ENCODE measurements at regions not wholly inside any gene's neighbourhood (a gene's known extent, or its start where the extent isn't known, plus 50 kb on each side); places are given as distances from the start of the nearest gene placed in this dataset.
A peak's percentile ranks its signal among the peaks of the same experiment; 100 is the strongest.
"Not testable (repeated sequence)": the region's sequence is repeated elsewhere in the genome, so short reads cannot be mapped to it uniquely, and the experiment has no call there.

GRCh38 chr4:122973465-122973864 lies 51.1 kb upstream of the NUDT6 start:
- Histone ChIP-seq H3K36me3 (replicated peaks) (peaks cover 5% of the 10 kb centered on the region; the same call in 1 of the 2 replicates), H3K4me3 (no peak overlapping the region), H3K27me3 (ENCODE audit: low read depth) (no peaks in the 10 kb centered on the region), H3K9me3 (peaks cover 5% of the 10 kb centered on the region; the same call in 1 of the 2 replicates), H3K4me1 (peaks cover 2% of the 10 kb centered on the region; the same call in 1 of the 2 replicates)
- DNase-seq (ENCODE audit: low spot score in 2 of 2): no peak
- in situ Hi-C loops (cut with MboI; ENCODE audit: low sequenced_read_pairs): no loop called here

DNA sequence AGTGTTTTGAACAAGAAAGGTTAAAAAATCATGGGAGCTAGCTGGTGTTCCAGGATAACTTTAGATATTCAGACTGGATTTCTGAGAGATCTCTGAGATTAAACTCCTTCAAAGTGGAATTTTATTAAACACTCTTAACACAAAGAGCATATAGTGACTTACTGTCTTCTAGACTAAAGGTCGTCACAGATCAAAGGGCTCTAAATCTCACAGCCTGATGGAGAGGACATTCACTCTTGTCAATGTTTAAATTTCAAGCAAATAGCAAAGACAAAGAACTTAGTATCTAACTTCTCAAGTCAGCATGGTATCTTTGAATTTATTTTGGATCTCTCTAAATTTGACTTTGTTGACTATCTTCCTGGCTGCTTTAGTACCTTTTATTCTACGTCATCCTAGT lies 53.7 kb upstream of the NUDT6 start:
- Histone ChIP-seq H3K4me3 (no peak overlapping the region), H3K36me3 (replicated peaks) (peaks cover 12% of the 10 kb centered on the region; the same call in 1 of the 2 replicates), H3K9me3 (peaks cover 5% of the 10 kb centered on the region; the same call in 1 of the 2 replicates), H3K27me3 (ENCODE audit: low read depth) (no peaks in the 10 kb centered on the region), H3K4me1 (no peaks in the 10 kb centered on the region)
- in situ Hi-C loops (cut with MboI; ENCODE audit: low sequenced_read_pairs): no loop called here
- no peak for DNase-seq (ENCODE audit: low spot score in 2 of 2)

DNA sequence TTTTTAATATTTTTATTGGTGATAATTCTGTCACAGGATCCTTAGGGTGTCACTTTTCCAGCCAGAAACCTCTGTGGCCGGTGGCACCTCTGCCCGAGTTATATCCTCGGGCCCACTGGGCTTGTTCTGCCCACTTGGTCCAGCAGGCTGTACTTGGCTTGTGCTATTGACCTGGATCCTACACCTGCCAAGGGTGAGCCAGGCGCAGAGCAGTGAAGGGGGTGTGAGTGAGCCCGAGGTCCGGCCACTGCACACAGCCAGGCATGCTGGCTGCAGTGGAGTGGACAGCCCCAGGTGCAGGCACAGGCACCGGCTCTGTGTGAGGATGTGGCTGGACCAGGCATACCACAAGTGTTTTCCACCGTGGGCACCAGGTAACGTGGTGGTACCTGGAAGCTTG lies 54.7 kb upstream of the NUDT6 start:
- Histone ChIP-seq H3K9me3 (peaks cover 5% of the 10 kb centered on the region; the same call in 1 of the 2 replicates), H3K27me3 (ENCODE audit: low read depth) (no peaks in the 10 kb centered on the region), H3K4me3 (no peak overlapping the region), H3K4me1 (no peaks in the 10 kb centered on the region), H3K36me3 (replicated peaks) (peaks cover 12% of the 10 kb centered on the region)
- DNase-seq (ENCODE audit: low spot score in 2 of 2): no peak
- in situ Hi-C loops (cut with MboI; ENCODE audit: low sequenced_read_pairs): no loop called here

- in situ Hi-C loops (cut with MboI; ENCODE audit: low sequenced_read_pairs): no loop called here
- DNase-seq (ENCODE audit: low spot score in 2 of 2): no peak
- Histone ChIP-seq H3K4me1 (no peaks in the 10 kb centered on the region), H3K36me3 (replicated peaks) (peaks cover 12% of the 10 kb centered on the region), H3K27me3 (ENCODE audit: low read depth) (no peaks in the 10 kb centered on the region), H3K4me3 (no peak overlapping the region), H3K9me3 (peaks cover 5% of the 10 kb centered on the region; the same call in 1 of the 2 replicates)
Observed at GRCh38 chr4:122978109-122978508, 55.7 kb upstream of the NUDT6 start.

- no peak for DNase-seq (ENCODE audit: low spot score in 2 of 2)
- H3K4me3 ChIP-seq: no peak overlapping the region
- in situ Hi-C loops (cut with MboI; ENCODE audit: low sequenced_read_pairs): no loop called here
- H3K36me3 ChIP-seq (replicated peaks): peaks cover 12% of the 10 kb centered on the region
- H3K9me3 ChIP-seq: peaks cover 5% of the 10 kb centered on the region
- H3K27me3 ChIP-seq (ENCODE audit: low read depth): no peaks in the 10 kb centered on the region
- no peaks in the 10 kb centered on the region for H3K4me1 ChIP-seq
Observed at GRCh38 chr4:122978789-122979188, 56.4 kb upstream of the NUDT6 start.

- in situ Hi-C loops (cut with MboI; ENCODE audit: low sequenced_read_pairs): no loop called here
- Histone ChIP-seq H3K36me3 (replicated peaks) (peaks cover 17% of the 10 kb centered on the region), H3K4me3 (no peak overlapping the region), H3K9me3 (no peaks in the 10 kb centered on the region; the same call in 1 of the 2 replicates), H3K4me1 (no peaks in the 10 kb centered on the region), H3K27me3 (ENCODE audit: low read depth) (no peaks in the 10 kb centered on the region)
- DNase-seq (ENCODE audit: low spot score in 2 of 2): no peak
Observed at GRCh38 chr4:122980860-122981259, 58.5 kb upstream of the NUDT6 start.

GRCh38 chr4:122988696-122989095 lies 66.3 kb upstream of the NUDT6 start:
- H3K27me3 ChIP-seq (ENCODE audit: low read depth): no peaks in the 10 kb centered on the region
- no peaks in the 10 kb centered on the region; the same call in 1 of the 2 replicates for H3K9me3 ChIP-seq
- no peak overlapping the region for H3K4me3 ChIP-seq
- DNase-seq (ENCODE audit: low spot score in 2 of 2): no peak
- peaks cover 4% of the 10 kb centered on the region; the same call in 1 of the 2 replicates for H3K36me3 ChIP-seq (replicated peaks)
- in situ Hi-C loops (cut with MboI; ENCODE audit: low sequenced_read_pairs): no loop called here
- H3K4me1 ChIP-seq: peaks cover 10% of the 10 kb centered on the region

GRCh38 chr4:122990891-122991290 lies 68.5 kb upstream of the NUDT6 start:
- peaks cover 10% of the 10 kb centered on the region for H3K4me1 ChIP-seq
- no peaks in the 10 kb centered on the region; the same call in 1 of the 2 replicates for H3K36me3 ChIP-seq (replicated peaks)
- no peaks in the 10 kb centered on the region for H3K27me3 ChIP-seq (ENCODE audit: low read depth)
- in situ Hi-C loops (cut with MboI; ENCODE audit: low sequenced_read_pairs): no loop called here
- DNase-seq (ENCODE audit: low spot score in 2 of 2): peak; percentile 66 to 95
- no peaks in the 10 kb centered on the region; the same call in 1 of the 2 replicates for H3K9me3 ChIP-seq
- no peak overlapping the region for H3K4me3 ChIP-seq

DNA sequence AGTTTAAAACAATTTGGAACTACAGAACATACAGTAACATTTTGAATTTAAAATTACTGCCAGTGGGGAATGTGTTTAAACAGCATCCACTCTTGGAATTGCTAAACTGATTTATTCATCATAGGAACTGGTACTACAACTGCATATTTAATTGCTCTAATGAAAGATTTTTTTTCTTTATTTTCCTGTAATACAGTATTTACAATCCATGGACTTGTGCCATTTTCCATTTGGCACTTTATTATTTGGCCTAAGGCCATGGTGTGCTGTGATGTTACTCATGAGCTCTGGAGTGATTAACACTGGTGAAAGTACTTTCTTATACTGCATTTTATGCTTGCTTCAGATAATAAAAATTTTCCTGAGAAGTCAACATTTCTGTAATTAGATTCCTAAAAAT lies 69.7 kb upstream of the NUDT6 start:
- no peak overlapping the region for H3K4me3 ChIP-seq

GRCh38 chr4:122992641-122993040 lies 70.2 kb upstream of the NUDT6 start:
- in situ Hi-C loops (cut with MboI; ENCODE audit: low sequenced_read_pairs): no loop called here
- Histone ChIP-seq H3K36me3 (replicated peaks) (no peaks in the 10 kb centered on the region), H3K9me3 (no peaks in the 10 kb centered on the region; the same call in 1 of the 2 replicates), H3K27me3 (ENCODE audit: low read depth) (no peaks in the 10 kb centered on the region), H3K4me1 (peaks cover 10% of the 10 kb centered on the region), H3K4me3 (no peak overlapping the region)
- DNase-seq (ENCODE audit: low spot score in 2 of 2): no peak

More for the DNA sequence above, 69.7 kb upstream of the NUDT6 start:
- H3K9me3 ChIP-seq: no peaks in the 10 kb centered on the region; the same call in 1 of the 2 replicates
- in situ Hi-C loops (cut with MboI; ENCODE audit: low sequenced_read_pairs): no loop called here
- H3K36me3 ChIP-seq (replicated peaks): no peaks in the 10 kb centered on the region
- H3K4me1 ChIP-seq: peaks cover 10% of the 10 kb centered on the region
- DNase-seq (ENCODE audit: low spot score in 2 of 2): no peak
- H3K27me3 ChIP-seq (ENCODE audit: low read depth): no peaks in the 10 kb centered on the region

DNA sequence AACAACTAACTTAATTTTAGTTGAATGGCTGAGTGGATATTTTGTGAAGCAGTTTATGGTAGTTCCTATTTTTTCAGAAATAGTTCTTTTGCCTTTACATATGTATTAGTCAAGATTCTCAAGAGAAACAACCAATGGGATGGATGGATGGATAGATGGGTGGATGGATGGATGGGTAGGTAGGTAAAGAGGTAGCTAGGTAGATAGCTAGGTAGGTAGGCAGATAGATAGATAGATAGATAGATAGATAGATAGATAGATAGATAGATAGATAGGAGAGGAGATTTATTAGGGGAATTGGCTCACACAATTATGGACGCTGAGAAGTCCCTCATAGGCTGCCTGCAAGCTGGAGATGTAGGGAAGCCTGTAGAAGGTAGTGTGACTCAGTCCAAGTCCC lies 74.0 kb upstream of the NUDT6 start:
- Histone ChIP-seq H3K4me1 (peaks cover 7% of the 10 kb centered on the region), H3K36me3 (replicated peaks) (no peaks in the 10 kb centered on the region), H3K4me3 (no peak overlapping the region), H3K27me3 (ENCODE audit: low read depth) (no peaks in the 10 kb centered on the region), H3K9me3 (no peaks in the 10 kb centered on the region)
- DNase-seq (ENCODE audit: low spot score in 2 of 2): no peak
- in situ Hi-C loops (cut with MboI; ENCODE audit: low sequenced_read_pairs): no loop called here

GRCh38 chr4:122997463-122998101 lies 75.2 kb upstream of the NUDT6 start:
- no peaks in the 10 kb centered on the region for H3K27me3 ChIP-seq (ENCODE audit: low read depth)
- no peaks in the 10 kb centered on the region; the same call in 1 of the 2 replicates for H3K4me1 ChIP-seq
- H3K9me3 ChIP-seq: no peaks in the 10 kb centered on the region
- no peak for DNase-seq (ENCODE audit: low spot score in 2 of 2)
- H3K4me3 ChIP-seq: no peak overlapping the region
- H3K36me3 ChIP-seq (replicated peaks): no peaks in the 10 kb centered on the region
- in situ Hi-C loops (cut with MboI; ENCODE audit: low sequenced_read_pairs): no loop called here

DNA sequence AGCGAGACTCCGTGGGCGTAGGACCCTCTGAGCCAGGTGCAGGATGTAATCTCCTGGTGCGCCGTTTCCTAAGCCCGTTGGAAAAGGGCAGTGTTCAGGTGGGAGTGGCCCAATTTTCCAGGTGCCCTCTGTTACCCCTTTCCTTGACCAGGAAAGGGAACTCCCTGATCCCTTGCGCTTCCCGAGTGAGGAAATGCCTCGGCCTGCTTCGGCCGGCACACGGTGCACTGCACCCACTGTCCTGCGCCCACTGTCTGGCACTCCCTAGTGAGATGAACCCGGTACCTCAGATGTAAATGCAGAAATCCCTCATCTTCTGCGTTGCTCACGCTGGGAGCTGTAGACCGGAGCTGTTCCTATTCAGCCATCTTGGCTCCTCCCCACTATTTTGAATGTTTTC lies 81.7 kb upstream of the NUDT6 start:
- H3K4me1 ChIP-seq; H3K4me3 ChIP-seq; in situ Hi-C loops (cut with MboI; ENCODE audit: low sequenced_read_pairs); DNase-seq (ENCODE audit: low spot score in 2 of 2); H3K36me3 ChIP-seq (replicated peaks); H3K9me3 ChIP-seq; H3K27me3 ChIP-seq (ENCODE audit: low read depth): not testable (repeated sequence)

GRCh38 chr4:123005126-123005525 lies 82.7 kb upstream of the NUDT6 start:
- H3K4me3 ChIP-seq; H3K9me3 ChIP-seq; in situ Hi-C loops (cut with MboI; ENCODE audit: low sequenced_read_pairs); H3K4me1 ChIP-seq; DNase-seq (ENCODE audit: low spot score in 2 of 2); H3K27me3 ChIP-seq (ENCODE audit: low read depth): not testable (repeated sequence)
- H3K36me3 ChIP-seq (replicated peaks): peaks cover 13% of the 10 kb centered on the region

Data from HAP-1 (cell line).